ENCODE measurements at regions not wholly inside any gene's neighbourhood (a gene's known extent, or its start where the extent isn't known, plus 50 kb on each side); places are given as distances from the start of the nearest gene placed in this dataset.

GRCh38 chr2:106709229-106709628 is 176.7 kb downstream of the ST6GAL2 start:
- no peak for DNase-seq (ENCODE audit: low spot score)

GRCh38 chr2:106719222-106719621 is 166.7 kb downstream of the ST6GAL2 start:
- no peak for DNase-seq (ENCODE audit: low spot score)

GRCh38 chr2:106720026-106720425 is 165.9 kb downstream of the ST6GAL2 start:
- no peak for DNase-seq (ENCODE audit: low spot score)

- no peak for DNase-seq (ENCODE audit: low spot score)
These were observed 161.6 kb downstream of the ST6GAL2 start for GRCh38 chr2:106724301-106724794.

- no peak for DNase-seq (ENCODE audit: low spot score)
These were observed 151.8 kb downstream of the ST6GAL2 start for GRCh38 chr2:106734165-106734564.

- DNase-seq (ENCODE audit: low spot score), result no peak
These were observed 150.2 kb downstream of the ST6GAL2 start for GRCh38 chr2:106735807-106736206.

- no peak for DNase-seq (ENCODE audit: low spot score)
These were observed 149.7 kb downstream of the ST6GAL2 start for GRCh38 chr2:106736221-106736620.

GRCh38 chr2:106745468-106745867 is 140.5 kb downstream of the ST6GAL2 start:
- DNase-seq (ENCODE audit: low spot score), result no peak

- no peak for DNase-seq (ENCODE audit: low spot score)
These were observed 136.1 kb downstream of the ST6GAL2 start for GRCh38 chr2:106749823-106750222.

Data from NAMALWA (cell line).